CD4-positive, alpha-beta T cell treated with Interferon alpha-2 for 1 hour (primary cell): ENCODE measurements at regions not wholly inside any gene's neighbourhood (a gene's known extent, or its start where the extent isn't known, plus 50 kb on each side); places are given as distances from the start of the nearest gene placed in this dataset.

Experiments used
- DNase-seq, 2 donors: peaks; one replicate each; pipeline ENCODE4 v3.0.0-alpha.2; 2020 to 2022

DNA sequence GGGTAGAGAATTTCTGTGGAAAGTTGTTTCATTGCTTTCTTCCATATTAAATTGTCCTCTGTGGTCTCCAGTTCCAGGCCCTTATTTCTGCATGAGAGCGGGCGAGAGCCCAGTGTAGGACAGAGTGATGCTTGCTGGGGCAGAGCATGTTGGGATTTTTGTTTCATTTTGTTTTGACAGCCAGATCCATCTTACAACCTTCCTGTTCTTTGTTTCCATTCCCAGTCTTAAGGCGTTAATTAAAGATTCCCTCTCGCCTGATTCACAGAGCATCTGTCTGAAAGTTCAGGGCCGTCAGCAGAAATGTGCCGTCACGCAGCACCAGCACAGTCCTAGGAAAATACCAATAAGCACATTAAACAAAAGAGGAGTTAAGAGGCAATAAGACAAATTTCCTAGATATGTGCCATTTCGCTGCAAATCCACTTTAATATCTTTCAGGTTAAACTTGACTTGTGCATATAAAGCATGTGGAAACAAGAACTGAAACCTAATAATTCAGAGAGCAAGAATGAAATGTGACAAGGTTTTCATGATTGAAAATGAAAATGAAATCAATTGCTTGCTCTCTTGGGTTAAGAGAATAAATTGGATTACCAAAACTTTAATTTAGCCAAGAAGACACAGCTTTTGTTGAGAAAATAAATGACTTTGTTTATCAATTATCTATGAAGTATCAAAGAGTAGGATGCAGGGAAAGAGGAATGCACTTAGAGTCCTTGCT, 210.7 kb upstream of the SLC10A2 start:
- no peak for DNase-seq

DNA sequence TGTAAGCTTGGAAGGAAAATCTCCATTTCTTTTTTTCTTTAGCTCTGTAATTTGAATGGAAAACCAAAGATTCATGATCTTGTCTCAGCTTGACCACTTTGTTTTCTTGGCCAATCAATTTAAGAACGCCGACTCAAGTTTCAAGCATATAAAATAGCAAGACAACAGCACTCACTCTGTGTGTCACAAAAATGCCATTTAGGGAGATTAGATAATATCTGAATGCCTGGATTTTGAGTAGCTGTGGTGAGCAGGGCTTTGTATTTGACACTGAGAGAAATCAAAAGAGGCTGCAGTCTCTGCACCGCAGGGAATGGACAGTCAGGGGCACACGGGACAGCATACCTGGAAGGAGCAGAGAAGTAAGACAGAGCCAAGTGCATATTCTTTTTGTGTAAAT, 209.5 kb upstream of the SLC10A2 start:
- DNase-seq = no peak

DNA sequence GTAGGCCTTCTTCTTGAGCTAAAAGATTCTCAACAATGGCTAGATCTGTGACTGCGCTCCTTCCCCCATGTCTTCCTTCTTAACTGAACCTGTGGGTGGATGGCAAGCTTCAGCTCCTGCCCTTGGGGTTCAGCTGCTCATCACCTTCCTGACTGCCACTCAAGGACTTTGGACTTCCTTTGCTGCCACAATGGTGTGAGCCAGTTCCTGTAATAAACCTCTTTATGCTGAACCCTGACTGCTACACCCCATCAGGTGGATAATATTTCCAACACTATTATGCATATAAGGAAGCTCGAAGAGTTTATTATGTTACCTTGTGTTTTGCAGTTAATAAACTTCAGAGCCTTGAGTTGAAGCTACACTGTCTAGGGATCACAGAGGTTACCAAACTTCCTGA, 208.9 kb upstream of the SLC10A2 start:
- DNase-seq = no peak

DNA sequence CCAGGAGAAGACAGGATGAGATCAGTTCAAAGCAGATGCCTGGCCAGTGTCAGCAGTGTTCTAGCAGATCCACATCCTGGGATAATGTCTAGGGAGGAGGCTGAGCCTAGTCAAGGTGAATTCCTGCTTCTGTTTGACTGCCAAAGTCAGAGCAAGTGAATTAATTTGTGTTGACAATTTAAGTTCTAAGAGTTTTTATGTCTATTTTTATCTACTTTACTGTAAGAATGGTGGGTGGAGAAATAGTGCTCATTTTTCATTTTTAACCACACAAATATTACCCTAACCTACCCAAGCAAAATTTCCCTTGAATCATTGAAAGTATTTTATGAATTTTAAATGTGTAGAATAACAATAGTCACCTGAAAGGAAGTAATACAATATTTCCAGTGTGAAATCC, 207.6 kb upstream of the SLC10A2 start:
- no peak for DNase-seq

DNA sequence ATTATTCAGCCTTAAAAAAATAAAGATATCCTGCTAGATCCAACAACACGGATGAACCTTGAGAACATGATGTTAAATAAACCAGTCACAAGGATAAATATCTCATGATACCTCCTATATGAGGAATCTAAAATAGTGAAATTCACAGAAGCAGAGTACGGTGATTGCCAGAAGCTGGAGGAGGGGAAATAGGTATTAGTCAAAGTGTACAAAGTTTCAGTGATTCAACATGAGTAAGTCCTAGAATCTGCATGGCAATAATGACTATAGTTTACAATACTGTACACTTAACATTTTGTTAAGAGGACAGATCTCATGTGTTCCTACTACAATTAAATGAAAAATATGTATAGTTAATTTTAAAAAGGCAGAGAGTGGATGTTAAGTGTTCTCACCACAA, 206.6 kb upstream of the SLC10A2 start:
- no peak for DNase-seq

DNA sequence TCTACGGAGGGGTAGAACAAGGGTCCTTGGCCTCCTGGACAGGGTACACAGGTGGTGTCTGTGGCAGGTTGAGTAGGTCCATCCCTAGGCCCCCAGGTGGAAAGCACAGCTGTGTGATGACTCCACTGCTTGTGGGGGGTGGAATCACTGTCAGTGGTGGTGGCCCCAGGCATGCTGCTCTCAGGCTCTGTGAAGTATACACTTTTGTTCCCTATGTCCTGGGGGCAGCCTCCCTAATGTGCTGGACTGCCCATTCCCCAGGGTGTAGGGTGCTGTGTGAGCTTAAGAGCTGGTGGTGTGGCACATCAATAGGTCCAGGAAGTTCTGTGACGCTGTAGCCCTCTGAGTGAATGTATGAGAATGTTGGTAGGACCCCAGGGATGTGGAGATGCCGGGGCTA, 197.2 kb upstream of the SLC10A2 start:
- DNase-seq = no peak

DNA sequence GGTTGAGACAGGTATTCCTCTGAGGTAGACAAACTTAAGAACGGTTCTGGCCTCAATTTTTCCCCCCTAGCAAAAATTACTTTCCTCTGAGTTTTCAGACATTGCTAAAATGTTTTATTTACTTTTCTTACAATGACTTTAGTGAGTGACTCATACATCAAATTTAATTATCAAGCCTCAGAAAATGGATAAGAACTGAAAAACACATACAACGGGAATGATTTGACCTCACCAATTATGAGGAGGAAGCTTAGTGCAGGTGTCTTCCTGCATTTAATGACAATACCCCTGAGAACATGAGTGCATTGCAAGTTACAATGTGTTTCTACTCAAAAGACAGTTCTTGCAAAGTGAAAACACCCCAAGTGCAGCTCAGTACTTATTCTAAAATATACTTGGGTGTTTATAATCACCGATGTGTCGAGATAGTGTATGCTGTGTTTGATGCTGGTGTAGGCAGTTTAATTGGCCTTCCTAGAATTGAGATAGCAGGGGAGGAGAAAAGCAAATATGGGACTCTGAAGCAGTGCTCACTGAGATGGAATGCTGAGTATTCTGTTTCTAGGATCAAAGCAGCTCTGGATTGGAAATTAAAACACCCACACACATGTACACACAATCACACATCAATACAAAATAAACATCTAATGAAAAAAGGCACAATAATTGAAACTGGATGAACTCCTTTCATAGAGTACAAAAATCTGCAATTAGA, 189.5 kb upstream of the SLC10A2 start:
- DNase-seq = no peak

DNA sequence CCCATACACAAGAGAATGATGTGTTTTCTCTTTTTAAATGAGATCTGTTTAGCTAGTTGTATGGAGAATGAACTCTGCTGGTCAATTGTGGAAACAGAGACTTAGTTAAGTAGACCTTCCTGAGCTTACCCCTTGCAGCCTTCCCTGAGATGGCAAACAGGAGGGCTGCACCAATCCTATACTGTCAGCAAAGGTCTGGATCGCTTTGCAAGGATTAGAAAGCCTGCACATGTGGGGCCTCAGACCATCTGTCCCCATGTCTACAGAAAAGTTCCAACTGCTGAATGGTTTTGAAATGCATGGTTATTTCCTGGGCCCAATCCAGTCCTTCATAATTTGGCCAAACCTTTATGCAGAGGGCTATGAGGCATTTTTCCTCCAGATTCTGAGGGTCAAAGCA, 183.9 kb upstream of the SLC10A2 start:
- no peak for DNase-seq

DNA sequence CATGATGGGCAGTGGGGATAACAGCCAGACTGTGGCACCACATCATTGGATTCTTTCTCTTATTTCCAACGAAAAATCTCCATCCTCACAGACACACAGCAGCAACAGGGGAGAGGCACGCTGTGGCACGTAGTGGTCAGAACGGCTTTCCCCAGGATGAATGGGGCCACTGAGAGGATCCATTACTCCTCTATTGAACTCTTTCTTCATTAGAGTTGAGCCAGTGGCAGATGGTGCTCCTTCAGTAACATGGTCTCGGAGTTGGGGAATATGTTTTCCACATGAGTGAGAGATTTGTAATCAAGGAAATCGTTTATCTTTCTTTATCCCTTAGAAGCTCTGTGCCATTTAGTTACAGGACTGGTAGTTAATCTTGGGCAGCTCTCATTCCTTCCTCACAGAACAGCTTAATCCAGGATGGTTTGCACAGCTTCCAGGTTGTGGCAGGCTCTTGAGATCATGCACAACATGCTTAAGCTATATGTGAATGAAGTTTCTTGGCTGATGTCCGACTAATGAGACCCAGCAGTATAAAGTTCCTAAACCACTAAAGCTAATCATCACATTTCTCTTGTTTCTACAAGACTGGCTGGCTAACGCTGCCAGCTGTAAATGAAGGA, 180.5 kb upstream of the SLC10A2 start:
- no peak for DNase-seq

DNA sequence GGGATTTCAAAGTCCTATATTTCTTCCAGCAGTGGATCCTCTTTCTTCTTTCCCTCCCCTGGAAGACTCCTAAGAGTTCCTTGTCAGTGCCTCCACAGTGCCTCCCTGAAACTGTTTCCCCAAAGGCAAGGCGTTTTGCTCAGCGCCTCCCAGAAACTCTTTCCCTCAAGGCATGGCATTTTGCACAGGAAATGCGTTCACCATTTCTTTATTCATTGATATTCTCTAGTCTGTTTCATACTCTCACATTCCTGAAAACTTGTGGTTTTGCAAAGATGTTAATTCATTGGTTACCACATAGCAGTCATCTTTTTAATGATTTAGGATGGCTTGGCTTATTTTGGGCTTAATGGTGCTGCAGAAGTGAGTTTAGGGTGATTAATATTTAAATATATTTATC, 177.3 kb upstream of the SLC10A2 start:
- DNase-seq = no peak

DNA sequence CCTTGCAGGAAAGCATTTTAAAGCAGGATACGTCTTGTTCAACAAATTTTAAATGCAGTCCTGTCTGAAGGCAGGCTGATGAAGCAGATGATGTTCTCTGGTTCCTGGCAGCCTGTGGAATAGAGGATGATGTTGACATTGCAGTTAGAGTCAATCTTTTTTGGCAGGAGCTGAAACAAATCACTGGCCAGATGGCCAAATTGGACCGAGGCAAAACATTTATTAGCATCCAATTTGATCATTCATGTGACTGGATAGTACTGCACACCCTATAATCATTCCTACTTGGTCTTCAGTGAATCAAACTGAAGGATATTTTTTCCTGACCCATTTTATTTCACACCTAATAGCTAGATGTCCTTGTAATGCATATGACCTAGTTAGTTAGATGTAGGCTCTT, 172.2 kb upstream of the SLC10A2 start:
- no peak for DNase-seq

DNA sequence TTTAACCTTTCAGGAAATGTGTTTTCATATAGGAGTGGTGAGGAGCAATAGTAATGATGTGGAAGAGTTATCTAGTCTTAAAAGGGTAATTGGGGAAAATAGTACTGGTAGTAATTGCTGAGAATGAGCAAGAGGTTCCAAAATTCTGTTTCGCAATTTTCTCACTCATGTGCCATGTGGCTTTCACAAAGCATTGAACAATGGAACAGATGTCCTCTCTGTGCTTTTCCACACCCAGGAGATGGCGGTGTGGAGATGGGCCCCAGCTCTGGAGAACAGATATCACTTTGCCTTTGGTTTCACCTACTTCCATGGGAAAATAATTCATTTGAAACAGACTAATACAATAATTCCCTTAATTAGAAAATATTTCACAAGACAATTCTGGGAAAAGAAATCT, 170.0 kb upstream of the SLC10A2 start:
- DNase-seq = no peak

DNA sequence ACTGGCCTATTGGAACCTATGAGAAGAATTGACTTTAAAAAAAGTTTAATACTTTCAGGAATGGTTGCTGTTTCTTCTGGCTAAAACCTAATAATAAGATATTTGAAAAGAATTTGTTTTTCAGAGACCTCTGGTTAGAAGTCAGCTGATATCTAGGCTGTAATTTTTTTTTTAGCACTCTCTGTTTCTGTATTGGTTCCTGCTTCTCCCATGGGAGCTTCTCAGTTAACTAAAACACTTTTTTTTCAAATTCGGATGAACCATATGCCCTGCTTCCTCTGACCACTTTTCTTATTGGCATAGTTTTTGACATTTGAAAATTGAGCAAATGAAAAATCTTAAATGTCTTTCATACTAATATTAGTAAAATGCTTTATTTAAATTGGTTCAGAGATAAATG, 163.5 kb upstream of the SLC10A2 start:
- no peak for DNase-seq

DNA sequence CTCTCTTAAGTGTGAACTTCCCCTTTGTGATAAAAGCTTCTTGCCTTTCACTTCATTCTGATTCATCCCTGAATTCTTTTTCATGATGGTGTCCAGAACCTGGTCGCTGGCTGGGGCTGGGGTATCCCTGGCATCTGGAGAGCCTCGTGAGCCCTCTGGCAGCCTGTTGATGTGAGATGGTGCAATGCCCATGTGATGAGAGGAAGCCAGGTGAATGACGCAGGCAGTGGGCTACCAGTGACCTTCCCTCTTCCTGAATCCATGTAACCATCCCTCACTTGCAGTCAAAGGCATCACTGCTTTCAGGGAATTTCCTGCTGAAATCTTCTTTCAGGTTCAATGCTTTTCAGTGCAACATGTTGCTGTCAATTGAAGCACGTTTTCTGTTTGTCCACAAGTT, 158.6 kb upstream of the SLC10A2 start:
- no peak for DNase-seq

DNA sequence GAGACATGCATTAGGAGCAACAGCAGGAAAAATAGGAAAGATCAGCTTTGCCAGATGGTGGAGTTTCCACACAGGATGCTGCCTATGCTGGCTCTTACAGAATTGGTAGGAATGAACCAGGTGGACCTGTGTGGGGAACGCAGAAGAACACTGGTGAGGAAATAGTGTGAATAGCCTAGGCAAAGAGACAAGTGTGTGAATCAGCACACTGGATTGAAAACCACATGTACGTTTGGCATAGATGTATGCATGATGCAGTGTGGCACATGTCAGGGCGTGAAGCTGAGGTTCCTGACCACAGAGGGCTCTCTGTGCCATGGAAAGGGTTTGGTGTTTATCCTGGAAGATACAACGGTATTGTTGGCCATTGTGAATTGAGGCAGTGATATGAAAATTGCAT, 156.5 kb upstream of the SLC10A2 start:
- DNase-seq = no peak

DNA sequence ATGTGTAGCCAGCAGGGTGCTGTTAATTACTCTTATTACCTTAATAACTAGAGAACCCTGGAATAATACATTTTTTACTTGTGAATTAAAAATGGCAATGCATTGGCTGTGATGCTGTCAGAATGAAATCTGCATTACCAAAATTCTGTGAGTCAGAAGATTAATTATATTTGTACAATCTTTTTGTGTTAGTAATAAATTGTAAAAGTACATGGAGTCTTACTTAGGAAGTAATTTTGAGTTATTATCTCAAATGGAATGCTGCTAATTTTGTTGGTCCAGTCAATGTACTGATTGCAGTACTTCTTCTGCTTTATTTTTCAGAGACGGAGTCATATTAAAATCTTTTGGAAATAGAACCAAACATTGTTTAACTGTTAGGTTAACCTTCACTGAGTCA, 152.0 kb upstream of the SLC10A2 start:
- no peak for DNase-seq

DNA sequence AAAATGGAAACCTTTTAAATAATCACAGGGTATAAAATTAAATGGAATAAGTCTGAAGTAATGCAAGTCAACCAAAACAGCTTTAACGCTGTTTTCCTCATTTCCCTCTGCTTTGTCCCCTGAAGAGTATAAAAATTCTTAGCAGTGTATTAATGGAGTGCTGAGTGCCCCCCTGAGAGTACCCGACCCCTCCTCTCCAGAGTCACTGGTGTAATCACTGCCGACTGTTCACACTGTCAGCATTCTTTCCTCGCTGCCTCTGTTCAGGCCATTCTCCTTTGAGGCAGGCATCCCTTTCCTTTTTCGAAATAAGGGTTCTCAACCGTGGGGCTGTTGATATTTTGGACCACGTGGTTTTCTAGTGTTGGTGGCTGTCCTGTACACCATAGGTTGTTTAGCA, 146.9 kb upstream of the SLC10A2 start:
- no peak for DNase-seq

DNA sequence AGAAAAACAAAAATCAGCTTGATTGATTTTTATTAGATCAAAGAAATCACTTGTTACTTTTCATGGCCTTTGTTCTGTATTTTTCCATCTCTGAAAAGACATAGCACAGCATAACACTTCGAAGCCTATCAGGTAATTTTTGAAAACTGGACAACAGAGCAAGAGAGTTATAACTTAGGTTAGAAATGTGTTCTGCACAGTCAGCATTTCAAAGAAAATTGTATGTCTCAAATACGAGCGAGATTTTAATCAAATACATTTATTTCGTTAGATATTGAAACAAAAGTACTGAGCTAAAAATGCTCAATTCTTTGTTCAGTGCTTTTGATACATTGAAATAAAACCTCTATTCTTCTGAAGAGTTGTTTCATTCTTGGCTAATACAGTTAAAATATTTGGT, 144.1 kb upstream of the SLC10A2 start:
- no peak for DNase-seq

DNA sequence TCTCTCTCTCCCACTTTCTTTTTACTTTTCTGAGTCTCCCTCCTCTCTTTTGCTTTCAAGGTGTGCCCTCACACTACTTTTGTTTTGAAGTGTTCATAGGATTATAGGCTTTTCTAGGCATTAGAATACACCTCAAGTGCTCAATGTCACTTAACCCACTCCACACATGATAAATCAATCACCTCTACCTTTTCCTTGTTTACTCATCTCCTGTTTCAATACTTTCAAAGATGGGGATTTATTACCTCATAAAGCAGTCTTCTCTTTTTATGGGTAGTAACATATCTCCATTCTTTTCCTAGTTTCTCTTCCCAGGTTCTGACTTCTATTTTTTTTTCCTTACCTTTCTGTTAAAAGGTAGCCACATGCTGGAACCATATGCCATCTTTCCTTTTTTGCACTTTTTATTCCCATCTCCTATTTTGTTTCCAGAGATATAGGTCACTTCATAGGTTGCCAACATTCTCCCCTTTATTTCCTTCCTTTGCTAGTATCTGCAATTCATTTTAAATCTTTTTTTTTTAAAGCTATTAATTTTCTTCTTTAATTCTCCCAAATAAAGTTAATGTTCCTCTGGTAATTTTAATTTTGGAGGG, 137.6 kb upstream of the SLC10A2 start:
- DNase-seq = no peak

DNA sequence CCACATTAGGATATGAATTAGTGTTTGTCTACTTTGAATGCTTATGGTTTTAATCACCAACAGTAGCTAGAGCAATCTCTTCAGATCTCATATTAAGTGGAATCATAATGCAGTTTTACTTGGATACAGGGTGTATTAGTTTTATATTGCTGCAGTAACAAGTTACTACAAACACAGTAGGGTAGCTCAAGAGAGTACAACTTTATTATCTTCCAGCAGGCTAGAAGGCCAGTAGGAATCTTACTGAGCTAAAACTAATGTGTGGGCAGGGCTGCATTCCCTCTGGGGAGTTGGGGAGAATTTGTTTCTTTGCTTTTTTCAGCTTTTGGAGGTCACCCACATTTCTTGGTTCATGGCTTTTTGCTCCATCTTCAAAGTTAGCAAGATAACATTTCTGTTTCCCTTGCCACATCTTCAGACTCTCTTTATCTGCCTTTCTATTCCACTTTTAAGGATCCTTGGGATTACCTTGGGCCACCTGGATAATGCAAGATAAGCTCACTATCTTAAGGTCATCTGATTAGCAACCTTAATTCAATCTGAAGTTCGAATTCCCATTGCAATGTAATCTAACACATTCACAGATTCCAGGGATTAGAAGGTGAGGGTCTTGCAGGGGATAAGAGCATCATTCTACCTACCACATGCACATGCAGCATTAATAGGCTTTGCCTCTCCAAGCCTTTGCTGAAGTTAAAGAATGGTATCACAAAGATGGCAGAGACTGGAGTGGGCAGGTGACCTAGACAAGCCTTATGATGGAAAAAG, 134.1 kb upstream of the SLC10A2 start:
- DNase-seq = no peak

DNA sequence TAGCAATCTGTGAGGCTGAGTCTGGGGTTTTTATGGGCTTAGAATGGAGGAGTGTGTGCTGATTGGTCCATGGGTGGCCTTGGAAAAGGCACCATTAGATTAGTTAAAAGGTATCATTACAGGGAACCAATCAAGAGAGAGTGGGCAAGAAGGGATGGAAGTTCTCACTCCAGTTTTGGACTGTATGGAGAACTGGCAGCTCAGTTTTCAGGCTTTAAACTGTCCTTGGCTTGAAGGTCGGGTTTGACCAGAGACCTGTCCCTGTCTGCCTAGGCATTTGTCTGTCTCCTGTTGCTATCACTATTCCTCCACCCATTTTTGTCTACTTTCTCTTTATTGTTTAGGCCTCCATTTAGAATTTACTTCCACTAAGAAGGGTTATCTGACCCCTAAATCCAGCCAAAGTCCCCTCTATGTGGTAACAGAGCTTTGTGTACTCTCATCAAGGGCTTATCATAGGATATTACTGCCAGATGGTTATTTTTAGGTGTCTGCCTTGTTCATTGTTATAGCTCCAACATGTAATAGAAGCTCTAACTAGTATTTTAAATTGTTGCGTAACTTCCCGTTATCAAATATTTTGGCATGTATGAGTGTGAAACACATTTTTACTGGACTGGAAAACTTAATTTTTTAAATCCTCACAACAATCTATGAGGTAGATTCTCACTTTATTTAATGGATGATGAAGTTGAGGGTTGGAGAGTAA, 133.3 kb upstream of the SLC10A2 start:
- no peak for DNase-seq

DNA sequence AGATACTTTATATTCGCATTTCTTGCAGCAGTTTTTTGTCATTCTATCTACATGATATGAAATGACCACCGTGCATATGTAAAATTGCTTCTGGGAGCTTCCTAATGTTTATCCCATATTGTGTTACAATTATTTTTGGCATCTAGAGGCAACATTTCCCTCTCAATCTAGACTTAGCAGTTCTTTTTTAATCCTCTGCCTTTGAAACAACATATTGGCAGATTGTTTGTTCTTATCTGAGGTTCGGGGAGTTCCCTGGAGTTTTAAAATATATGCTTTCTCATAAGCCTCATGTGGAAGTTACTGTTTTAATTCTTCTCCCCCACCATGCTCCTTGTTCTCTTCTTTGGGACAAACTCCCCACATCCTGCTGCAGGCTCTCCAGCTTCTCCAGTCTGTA, 130.1 kb upstream of the SLC10A2 start:
- no peak for DNase-seq

DNA sequence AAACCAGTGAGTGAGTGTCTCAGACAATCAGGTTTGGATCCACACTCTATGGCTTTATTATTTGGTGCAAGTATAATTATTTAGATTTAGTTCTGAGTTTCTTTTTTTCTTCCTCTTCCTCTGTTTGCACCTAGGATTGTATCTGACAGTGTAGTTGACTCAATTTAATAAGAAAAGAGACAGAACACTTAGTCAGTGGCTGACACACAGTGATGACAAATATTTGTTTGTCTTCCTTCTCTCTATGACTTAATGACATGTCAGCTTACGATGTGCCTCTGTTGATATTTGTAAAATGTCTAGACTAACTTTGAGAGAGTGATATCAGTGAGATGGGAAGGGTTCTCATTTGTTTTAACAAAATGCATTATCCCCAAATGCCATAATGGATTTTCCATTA, 129.5 kb upstream of the SLC10A2 start:
- no peak for DNase-seq
